Thyroid gland (tissue), 4 donors: ENCODE measurements at regions not wholly inside any gene's neighbourhood (a gene's known extent, or its start where the extent isn't known, plus 50 kb on each side); places are given as distances from the start of the nearest gene placed in this dataset.
"Not testable (repeated sequence)": the region's sequence is repeated elsewhere in the genome, so short reads cannot be mapped to it uniquely, and the experiment has no call there.

Source experiments
- CTCF ChIP-seq, 6 experiments: fragments of 200-600 bp in 3 of 6; fragments of 450-650 bp in 3 of 6; sonication (generic) in 3 of 6; IDR thresholded peaks; one replicate each; pipeline ENCODE4 v1.5.1; 2016 to 2019; ENCODE audit warnings: antibody characterized with exemption in 6 of 6, mild to moderate bottlenecking in 2 of 6, inconsistent platforms in 1 of 6, moderate library complexity in 1 of 6
- POLR2A ChIP-seq, 2 donors: fragments of 450-650 bp; IDR thresholded peaks; one replicate each; pipeline ENCODE4 v1.6.1; 2017; ENCODE audit warnings: antibody characterized with exemption in 2 of 2, mild to moderate bottlenecking in 2 of 2, moderate library complexity in 1 of 2

- not testable (repeated sequence) for TF ChIP-seq POLR2A, CTCF (IDR thresholded peaks at IDR 0.05)
Measured at GRCh38 chr4:128741748-128742147, 67.8 kb upstream of the JADE1 start.
